GM19240 (cell line): ENCODE measurements at regions not wholly inside any gene's neighbourhood (a gene's known extent, or its start where the extent isn't known, plus 50 kb on each side); places are given as distances from the start of the nearest gene placed in this dataset.
"Not testable (repeated sequence)": the region's sequence is repeated elsewhere in the genome, so short reads cannot be mapped to it uniquely, and the experiment has no call there.

ENCODE experiments used
- DNase-seq: peaks from one replicate; pipeline ENCODE4 v3.0.0; 2011; ENCODE audit warnings: low spot score; ENCODE audit not compliant: insufficient read length

DNA sequence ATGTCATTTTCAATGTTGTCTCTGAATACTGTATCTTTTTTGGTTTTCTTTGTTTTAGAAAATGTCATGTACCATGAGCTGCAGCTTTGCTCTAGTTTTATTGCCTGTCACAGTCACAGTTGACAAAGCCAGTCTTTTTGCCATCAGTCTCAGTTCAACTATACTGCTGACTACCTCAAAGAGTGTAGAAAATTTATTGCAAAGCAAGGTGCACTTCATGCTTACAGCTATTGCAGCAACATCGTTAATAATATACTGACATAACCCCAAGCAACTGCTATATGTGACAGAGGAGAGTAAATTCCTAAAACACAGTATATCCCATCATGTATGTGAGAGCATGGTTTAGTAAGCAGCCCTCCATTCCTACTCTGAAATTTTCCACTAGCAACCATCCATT is 2022.3 kb downstream of the ARAP2 start:
- DNase-seq: no peak

DNA sequence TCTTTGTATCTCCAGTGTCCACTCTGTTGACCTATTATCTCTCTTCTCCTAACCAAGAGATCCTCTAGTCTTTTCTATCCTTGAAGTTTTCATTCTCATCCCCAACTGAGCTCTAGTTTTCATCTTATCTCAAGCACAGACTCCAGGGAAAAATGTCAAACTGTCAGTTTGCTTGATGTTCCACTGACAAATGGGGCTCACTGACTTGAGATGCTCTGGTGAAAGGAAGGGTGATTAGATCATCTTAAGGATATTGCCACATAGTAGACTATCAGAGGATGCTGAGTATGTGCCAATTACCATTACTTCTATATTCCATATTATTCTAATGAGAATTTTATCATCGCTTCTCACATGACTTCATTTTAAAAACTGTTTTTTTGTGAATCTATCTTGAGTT is 2008.2 kb downstream of the ARAP2 start:
- no peak for DNase-seq

DNA sequence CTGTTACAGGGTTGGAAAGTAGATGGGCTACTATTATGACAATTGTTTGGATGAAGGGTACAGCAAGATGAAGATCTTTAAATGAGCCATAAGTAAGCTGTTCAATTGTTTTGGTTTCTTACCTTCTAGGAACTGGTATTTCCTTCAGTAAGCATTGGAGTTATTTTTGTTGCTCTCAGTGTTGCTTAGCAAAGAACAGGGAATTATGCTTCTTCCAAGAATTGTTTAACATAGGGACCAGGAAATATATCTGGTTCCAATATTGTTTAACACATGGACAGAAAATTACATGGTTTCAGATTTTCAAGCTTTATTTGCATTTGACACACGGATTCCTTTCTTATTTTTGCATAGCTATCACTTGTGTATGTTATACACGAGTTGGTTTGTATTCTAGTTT is 1999.0 kb downstream of the ARAP2 start:
- no peak for DNase-seq

DNA sequence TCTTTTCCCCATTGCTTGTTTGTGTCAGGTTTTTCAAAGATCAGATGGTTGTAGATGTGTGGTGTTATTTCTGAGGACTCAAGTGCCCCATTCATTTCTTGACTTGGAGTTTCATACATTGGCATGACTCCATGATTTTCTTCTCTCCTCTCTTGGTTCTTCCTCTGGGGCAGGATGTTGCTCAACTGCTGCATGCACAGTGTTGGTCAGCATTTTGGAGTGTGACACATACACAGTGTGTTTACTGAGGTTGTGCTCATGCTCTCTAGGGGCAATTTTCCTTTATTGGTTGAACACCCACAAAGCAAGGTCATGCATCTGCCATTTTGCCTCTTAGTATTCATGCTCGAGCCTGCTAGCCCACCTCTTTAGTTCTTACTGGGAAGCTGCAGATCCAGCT is 1993.8 kb downstream of the ARAP2 start:
- no peak for DNase-seq

DNA sequence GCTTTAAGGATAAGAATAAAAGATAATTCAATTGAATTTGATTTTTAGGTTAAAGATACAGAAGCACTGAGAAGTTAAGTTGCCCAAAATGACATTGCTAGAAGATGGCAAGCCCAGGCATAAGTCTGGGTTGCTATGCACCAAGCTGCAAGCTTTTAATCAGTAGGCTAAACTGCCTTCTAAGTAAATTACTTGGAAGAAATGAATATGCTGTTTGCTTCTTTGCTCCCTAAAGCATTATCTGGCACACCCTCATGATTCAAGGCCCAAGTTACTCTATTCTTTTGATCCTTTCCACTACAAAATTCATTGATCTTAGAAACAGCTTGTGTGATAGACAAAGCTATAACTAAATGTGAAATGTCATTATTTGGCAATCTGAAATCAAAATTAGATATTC is 1991.1 kb downstream of the ARAP2 start:
- no peak for DNase-seq

DNA sequence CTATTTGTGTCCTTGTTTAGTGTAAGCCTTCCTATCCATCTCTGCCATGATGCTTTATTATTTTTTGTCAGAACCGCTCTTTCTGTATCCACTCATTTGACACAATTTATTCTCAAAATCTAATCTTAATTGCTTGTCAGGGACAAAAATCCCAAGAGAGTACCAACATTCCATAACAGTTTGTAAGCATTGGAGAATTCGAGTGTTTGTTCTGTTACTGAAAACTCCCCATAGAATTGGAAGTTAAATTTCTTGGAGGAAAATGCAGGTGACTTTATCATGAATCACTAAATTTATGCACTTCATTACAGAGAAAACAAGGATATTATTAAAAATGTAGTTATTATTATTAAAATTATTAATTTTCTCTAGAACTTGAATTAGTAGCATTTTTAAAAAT is 1986.1 kb downstream of the ARAP2 start:
- no peak for DNase-seq

DNA sequence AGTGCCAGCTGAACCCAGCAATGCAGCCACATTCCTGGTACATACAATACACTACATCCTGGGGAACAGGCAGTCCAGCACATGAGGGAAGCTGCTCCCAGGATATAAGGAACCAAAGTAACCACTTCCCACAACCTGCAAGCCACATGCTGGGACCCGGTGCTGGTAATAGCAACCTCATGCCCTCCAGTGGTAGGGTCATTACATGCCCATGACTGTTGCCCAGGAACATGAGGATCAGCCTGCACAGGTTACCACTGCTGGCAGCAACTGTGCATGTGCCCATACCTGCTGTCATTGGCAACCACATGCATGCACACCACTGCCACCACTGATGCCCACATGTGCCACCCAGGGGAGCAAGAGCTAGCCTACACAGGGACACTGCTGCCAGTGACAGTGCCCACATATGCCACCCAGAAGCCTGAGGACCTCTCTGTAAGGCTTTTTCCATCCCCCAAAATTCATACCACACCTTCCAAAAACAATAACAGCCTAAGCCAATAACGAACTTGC is 1982.5 kb downstream of the ARAP2 start:
- no peak for DNase-seq

DNA sequence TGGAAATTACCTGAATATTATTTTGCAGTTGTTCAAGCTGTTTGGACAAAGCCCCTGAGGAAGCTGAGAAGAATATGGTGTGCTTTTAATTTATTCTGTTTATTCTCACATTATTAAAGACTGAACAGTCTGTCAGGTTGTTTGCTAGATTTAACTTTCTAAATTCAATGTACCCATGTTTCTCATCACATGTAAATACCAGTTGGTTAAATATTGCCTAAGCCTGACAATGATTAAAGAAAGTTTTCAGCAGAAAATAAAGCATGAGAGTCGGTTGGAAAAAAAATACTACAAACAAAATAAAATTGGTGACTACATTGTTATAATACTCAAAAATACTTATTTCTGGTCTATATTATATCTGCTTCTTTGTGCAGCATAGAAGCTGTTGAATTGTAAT is 1974.7 kb downstream of the ARAP2 start:
- DNase-seq: no peak

DNA sequence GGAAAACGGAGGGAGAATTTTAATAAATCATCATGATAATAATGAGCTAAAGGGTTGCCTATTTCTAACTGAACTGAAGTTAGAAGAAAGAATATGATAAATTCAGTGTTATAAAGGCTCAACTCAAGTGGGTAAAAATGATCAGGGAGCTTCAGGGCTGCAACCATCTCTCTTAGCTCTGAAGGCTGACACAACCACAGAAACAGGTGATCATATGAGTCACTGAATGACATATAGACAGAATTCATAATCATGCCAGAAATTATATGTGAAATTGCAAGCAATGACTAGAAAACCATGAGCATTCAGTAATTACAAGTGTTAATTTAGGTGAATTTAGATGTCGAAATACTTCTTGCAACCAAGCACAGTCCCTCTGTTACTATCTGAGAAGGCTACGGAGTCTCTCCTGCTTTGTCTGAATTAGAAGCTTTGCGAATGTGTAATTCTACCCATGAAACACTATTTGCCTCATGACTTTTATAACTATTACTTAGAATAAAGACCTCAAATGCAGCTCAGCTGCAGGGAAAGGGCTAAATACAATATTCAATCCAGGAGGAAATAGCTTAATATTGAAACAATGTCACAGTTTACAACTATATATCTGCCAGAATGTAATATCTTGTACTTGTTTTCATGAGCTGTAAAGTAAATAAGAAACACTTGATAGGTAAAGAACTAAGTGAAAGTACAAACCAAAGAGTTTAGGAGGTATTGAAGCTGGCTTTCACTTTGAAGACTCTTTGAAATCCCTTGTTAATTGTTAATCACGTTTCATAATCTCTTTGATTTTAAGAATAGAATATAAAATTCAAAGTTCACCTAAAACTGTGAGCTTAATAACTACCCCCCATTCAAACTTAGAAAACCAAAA is 1972.6 kb downstream of the ARAP2 start:
- no peak for DNase-seq

DNA sequence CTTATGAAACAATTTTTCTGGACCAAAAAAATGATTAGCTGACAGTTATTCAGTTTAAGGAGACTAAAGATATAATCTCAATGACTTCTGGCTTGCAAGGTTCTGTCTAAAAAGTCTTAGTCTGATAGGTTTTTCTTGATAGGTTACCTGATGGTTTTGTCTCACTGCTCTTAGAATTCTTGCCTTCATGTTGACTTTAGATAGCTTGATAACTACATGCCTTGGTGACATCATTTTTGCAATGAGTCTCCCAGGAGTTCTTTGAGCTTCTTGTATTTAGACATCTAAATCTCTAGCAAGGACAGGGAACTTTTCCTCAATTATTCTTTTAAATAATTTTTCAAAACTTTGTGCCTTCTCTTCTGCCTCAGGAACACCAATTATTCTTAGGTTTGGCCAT is 1965.3 kb downstream of the ARAP2 start:
- DNase-seq: no peak

DNA sequence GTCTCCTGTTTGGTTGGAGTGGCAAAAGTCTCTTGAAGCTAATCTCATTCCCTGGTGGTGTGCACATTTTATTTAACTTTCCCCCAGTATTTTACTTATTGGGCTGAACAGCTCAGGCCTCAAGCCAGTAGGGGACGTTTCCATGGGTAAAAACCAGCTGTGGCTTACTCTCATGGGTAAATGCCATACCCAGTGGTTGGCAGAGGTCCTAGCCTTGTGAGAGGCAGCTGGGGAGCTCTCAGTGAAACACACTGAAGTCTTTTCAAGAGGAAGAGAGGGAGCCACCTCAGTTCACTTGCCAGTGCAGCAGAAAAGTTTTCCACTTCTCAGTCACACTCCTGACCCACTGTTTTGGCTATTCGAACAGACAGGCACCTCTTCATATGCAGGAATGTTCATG is 1964.2 kb downstream of the ARAP2 start:
- no peak for DNase-seq

DNA sequence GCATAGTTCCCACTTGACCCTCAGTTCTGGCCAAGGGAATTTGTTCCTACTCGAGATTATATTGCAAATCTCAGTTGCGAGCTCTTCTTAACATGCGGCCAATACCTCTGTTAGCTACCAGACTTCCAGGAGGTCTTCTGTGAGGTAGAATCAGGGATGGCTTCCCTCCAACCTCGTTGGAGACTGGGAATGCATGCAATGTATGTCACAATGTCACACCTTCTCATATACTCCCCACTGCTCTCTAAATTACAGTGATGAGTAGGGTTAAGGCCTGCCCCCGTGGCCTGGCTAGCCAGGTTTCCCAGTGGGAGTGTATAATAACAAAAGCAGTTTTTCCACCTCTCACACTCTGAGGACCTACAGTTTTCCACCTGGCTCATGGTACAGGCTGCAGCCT is 1962.5 kb downstream of the ARAP2 start:
- no peak for DNase-seq

DNA sequence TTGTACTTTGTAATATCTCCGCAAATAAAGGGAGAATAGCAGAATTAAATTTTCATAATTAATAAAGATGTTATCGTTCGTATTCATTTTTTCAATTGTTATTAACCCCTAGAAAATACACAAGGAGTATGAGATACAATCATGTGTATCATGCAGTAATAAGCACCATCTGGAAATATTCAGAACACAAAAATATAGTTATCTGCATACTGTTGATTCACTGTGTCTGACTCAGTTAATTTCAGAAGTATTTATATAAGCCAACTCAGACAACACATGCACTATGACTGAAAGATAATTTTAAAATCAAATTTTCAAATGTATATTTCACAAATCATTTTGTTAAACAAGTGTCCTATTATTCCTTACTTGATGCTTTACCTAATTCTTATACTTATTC is 1954.8 kb downstream of the ARAP2 start:
- DNase-seq: no peak

DNA sequence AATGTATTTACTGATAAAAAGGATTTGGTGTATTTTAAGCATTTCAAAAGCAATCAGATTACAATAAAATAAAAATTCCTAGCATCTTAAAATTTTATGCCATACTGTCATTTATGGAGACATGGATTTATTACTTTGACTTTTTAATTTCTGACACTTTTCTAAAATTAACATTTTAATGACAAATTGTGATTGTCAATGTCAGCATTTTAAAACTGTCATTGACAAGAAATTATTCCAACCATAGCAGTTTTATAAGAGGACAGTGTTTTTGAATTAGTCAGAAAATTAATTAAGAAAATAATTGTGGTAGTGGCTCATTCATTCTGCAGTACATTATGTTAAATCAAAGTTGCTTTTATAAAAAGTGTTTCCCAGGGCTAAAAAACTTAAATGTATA is 1954.4 kb downstream of the ARAP2 start:
- DNase-seq: no peak

DNA sequence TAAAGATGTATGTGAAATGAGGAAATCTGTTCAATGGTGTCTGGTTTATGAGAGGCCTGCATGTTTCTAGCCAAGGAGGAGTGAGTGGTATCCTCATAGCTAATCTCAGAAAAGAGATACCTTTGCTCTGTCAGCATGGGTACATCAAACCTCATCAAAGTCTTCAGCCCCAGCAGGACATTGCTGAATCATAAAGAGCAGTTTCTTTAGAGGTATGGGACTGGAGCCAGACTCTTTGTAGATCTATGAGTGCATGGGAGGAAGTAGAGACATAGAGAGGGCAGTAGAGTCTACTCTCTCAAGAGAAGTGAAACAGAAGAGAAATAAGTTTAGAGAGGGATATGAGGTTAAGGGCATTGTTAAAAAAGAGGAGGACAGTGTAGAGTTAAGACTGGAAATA is 1950.9 kb downstream of the ARAP2 start:
- no peak for DNase-seq

DNA sequence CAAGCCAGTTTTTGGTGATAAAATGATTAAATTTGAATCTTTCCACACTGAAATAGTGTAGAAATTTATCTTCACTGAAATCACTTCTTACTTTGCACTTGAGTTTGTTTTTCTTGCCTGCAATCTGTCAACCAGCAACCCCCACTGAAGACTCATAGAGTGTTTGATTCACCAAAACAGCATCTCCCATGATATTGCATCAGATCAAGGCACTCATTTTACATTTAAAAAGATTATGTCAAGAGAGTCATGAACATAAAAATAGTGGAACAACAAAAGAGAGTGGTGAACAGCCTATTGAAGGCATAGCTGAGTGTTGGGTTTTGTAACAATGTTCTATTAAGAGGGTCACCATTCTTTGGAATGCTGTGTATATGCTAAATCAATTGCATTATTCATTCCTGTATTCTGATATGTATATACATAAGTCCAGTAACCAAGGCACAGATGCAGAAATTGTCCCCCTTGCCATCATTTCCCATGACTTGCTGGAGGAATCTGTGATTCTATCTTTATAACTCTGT is 1934.9 kb downstream of the ARAP2 start:
- no peak for DNase-seq

DNA sequence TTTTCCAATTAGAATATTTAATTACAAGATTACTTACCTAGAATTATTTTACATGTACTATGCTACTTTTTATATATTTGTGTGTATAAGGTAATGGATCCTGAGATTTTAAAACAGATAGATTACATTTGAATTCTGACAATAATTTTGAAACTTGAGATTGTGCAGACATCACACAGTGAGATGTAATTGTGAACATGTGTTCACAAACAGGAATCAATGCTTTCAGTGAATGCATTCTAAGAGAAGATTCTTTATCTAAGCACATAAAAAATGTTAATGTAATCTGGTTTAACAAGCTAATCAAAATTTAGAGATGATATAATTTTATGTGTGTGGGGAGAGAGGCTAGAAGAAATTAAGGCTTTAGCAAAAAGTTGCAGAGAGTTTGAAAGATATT is 1925.5 kb downstream of the ARAP2 start:
- no peak for DNase-seq

DNA sequence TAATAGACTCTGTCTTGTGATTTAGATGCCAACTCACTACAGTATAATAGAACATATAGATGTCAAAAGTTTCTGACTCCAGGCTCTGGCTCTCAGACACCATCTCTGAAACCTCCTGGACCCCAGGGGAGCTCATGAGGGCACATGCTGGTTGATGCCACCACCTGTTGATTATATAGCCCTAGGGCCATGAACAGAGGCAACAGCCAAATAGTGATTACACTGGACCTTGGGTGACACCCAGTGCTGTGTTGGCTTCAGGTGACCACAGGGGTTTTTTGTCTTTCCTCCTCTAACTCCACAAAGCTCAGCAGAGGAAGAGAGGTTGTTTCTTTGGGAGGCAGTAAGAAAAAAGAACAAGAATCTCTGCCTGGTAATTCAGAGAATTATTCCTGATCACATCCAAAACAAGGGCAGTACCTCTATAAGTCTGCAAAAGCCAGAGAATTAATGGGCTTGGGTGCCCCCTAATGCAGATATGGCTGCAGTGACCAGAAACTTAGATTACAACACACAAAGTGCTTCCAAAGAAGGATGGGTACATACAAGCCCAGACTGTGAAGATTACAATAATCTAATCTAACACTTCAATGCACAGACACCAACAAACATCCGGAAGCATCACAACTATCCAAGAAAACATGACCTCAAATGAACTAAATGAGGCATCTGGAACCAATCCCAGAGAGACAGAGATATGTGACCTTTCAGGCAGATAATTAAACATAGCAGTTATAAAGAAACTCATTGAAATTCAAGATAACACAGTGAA is 1920.6 kb downstream of the ARAP2 start:
- no peak for DNase-seq

DNA sequence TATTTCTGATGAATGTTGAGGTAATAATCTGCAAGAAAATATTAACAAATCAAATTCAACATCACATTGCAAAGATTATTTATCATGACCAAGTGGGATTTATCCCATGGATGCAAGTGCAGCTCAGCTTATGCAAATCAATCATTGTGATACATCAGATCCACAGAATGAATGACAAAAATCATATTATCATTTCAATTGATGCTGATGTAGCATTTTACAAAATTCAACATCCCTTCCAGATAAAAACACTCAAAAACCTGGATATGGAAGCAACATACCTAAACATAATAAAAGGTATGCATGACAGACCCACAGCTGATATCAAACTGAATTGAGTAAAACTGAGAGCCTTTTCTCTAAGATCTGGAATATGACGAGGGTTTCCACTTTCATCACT is 1915.4 kb downstream of the ARAP2 start:
- no peak for DNase-seq

DNA sequence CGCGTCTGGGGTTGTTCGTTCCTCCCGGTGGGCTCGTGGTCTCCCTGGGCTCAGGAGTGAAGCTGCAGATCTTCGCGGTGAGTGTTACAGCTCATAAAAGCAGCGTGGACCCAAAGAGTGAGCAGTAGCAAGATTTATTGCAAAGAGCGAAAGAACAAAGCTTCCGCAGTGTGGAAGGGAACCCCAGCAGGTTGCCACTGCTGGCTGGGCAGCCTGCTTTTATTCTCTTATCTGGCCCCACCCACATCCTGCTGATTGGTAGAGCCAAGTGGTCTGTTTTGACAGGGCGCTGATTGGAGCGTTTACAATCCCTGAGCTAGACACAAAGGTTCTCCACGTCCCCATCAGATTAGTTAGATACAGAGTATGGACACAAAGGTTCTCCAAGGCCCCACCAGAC is 1909.2 kb downstream of the ARAP2 start:
- not testable (repeated sequence) for DNase-seq

DNA sequence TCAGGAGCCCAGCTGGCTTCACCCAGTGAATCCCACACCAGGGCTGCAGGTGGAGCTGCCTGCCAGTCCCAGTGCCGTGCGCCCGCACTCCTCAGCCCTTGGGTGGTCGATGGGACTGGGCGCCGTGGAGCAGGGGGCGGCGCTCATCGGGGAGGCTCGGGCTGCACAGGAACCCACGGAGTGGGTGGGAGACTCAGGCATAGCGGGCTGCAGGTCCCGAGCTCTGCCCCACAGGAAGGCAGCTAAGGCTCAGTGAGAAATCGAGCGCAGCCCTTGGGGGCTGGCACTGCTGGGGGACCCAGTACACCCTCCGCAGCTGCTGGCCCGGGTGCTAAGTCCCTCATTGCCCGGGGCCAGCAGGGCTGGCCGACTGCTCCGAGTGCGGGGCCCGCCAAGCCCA is 1908.8 kb downstream of the ARAP2 start:
- not testable (repeated sequence) for DNase-seq

DNA sequence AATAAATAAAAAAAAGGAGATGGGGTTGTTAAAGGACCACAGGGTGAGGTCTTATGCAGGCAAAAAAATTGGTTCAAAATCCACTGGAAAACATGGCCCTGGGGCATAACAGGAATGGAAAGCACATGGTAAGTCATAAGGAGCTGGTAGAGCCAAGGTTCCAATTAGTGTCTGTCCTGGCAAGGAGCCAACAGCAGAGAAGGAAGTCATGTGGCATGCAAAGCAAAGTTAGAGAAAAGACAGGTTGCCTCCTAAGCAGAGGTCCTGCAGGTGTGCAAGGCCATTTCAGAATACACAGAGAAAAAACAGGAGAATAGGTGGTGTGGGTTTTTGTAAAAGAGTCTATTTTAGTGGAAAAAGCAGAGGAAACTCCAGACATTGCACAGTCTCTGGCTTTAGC is 1881.7 kb downstream of the ARAP2 start:
- DNase-seq: no peak
